Keratinocyte (primary cell): ENCODE measurements at regions not wholly inside any gene's neighbourhood (a gene's known extent, or its start where the extent isn't known, plus 50 kb on each side); places are given as distances from the start of the nearest gene placed in this dataset.

Experiments
- DNase-seq: peaks from one replicate; pipeline ENCODE4 v3.0.0-alpha.2; 2011; ENCODE audit warnings: low read depth, missing footprints, low spot score
- FAIRE-seq: peaks from 2 replicates; lab custom pipeline; 2011; peaks lifted over from hg19 to GRCh38; lab: Jason Lieb, UNC
- H2AFZ ChIP-seq: 2 replicates; pipeline ENCODE4 v1.6.0; 2012; ENCODE audit warnings: low read length, control low read depth, inconsistent platforms; ENCODE audit not compliant: control insufficient read depth
- H3K27ac ChIP-seq: 2 replicates; pipeline ENCODE4 v1.5.1; 2011; ENCODE audit warnings: low read length; ENCODE audit not compliant: control insufficient read depth, insufficient read depth
- H3K27me3 ChIP-seq: 3 replicates; pipeline ENCODE4 v1.6.0; 2011; ENCODE audit warnings: low read length; ENCODE audit not compliant: control insufficient read depth, insufficient read depth; ENCODE audit errors: extremely low read depth
- H3K36me3 ChIP-seq, 2 experiments: 2 replicates in 1 of 2; 3 replicates in 1 of 2; pipeline ENCODE4 v1.5.1; 2011; ENCODE audit warnings: low read length in 2 of 2, mild to moderate bottlenecking in 1 of 2; ENCODE audit not compliant: control insufficient read depth in 2 of 2, insufficient read depth in 2 of 2; ENCODE audit errors: extremely low read depth in 1 of 2
- H3K4me1 ChIP-seq: 3 replicates; pipeline ENCODE4 v1.5.1; 2011; ENCODE audit warnings: low read length; ENCODE audit not compliant: control insufficient read depth, insufficient read depth; ENCODE audit errors: extremely low read depth
- H3K4me2 ChIP-seq: 3 replicates; pipeline ENCODE4 v1.6.0; 2011; ENCODE audit warnings: low read depth, low read length; ENCODE audit not compliant: control insufficient read depth, insufficient read depth; ENCODE audit errors: extremely low read depth
- H3K4me3 ChIP-seq, 3 experiments: fragments of 200-600 bp in 1 of 3; sonication (generic) in 1 of 3; 2 replicates in 2 of 3; 3 replicates in 1 of 3; pipeline ENCODE4 v1.5.1; 2011 to 2016; ENCODE audit warnings: low read length in 3 of 3, mild to moderate bottlenecking in 3 of 3, control low read depth in 2 of 3, inconsistent platforms in 1 of 3, low read depth in 1 of 3, mixed read lengths in 1 of 3, mixed run types in 1 of 3, moderate library complexity in 1 of 3; ENCODE audit not compliant: control insufficient read depth in 2 of 3, insufficient read depth in 2 of 3; ENCODE audit errors: extremely low read depth in 1 of 3
- H3K79me2 ChIP-seq: 2 replicates; pipeline ENCODE4 v1.6.0; 2012; ENCODE audit warnings: low read length; ENCODE audit not compliant: control insufficient read depth, insufficient read depth
- H3K9ac ChIP-seq: 3 replicates; pipeline ENCODE4 v1.6.0; 2011; ENCODE audit warnings: low read length; ENCODE audit not compliant: control insufficient read depth, insufficient read depth; ENCODE audit errors: extremely low read depth
- H3K9me1 ChIP-seq: 3 replicates; pipeline ENCODE4 v1.6.0; 2011; ENCODE audit warnings: low read length; ENCODE audit not compliant: control insufficient read depth, insufficient read depth; ENCODE audit errors: extremely low read depth
- H3K9me3 ChIP-seq: 2 replicates; pipeline ENCODE4 v1.5.1; 2012; ENCODE audit warnings: low read depth, low read length; ENCODE audit not compliant: control insufficient read depth
- H4K20me1 ChIP-seq: 3 replicates; pipeline ENCODE4 v1.6.0; 2011; ENCODE audit warnings: low read length; ENCODE audit not compliant: control insufficient read depth, insufficient read depth; ENCODE audit errors: extremely low read depth
- EZH2 ChIP-seq: IDR thresholded peaks from one replicate; pipeline ENCODE4 v1.6.1; 2012; ENCODE audit warnings: inconsistent platforms, mild to moderate bottlenecking, low read length, moderate library complexity
- dilution Hi-C: fragments of 300-500 bp; cut with MboI; formaldehyde crosslinking; loops from one replicate; pipeline ENCODE4 v1.7.0; 2020; ENCODE audit warnings: low sequenced_read_pairs; ENCODE audit not compliant: extremely low pct_ligation_motif_present
- TF ChIP-seq, protein P1 (sequence below), 3 experiments: IDR thresholded peaks in 1 of 3; conservative IDR thresholded peaks in 1 of 3; optimal IDR thresholded peaks in 1 of 3; 2 replicates in 2 of 3; 3 replicates in 1 of 3; pipeline versions ENCODE3 to v1.5.1; 2011; ENCODE audit warnings: low read length in 3 of 3, mild to moderate bottlenecking in 3 of 3, moderate library complexity in 2 of 3, control low read depth in 1 of 3, inconsistent platforms in 1 of 3; ENCODE audit not compliant: insufficient read depth in 2 of 3; ENCODE audit errors: extremely low read depth in 1 of 3

DNA sequence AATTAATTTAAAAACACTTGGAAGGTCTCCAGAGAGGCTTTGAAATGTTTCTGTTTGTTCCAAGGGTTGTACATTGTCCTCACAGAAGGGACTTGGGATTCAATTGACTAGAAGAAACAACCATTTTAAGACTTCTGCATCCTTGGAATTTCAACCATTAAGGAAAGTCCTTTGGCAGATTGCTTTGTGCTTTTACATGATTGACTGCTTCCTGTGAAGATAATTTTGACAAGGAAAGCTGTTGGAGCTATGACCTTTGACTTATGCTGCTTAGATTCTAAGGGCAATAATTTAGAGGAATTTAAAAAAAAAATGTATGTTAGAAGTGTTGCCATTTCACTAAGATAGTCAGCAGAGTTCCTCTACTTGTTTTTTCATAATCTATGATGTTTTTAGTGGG lies 483.9 kb upstream of the TBL1XR1 start:
- dilution Hi-C loops = no loop called here
- FAIRE-seq = no peak
- Histone ChIP-seq H4K20me1 (no peaks in the 10 kb centered on the region), H3K9me3 (no peaks in the 10 kb centered on the region), H3K27me3 (no peaks in the 10 kb centered on the region), H2AFZ (no peak overlapping the region), H3K4me2 (no peak overlapping the region), H3K9me1 (no peaks in the 10 kb centered on the region), H3K27ac (no peak overlapping the region), H3K4me3 (no peak overlapping the region), H3K79me2 (no peaks in the 10 kb centered on the region), H3K4me1 (peaks cover 10% of the 10 kb centered on the region), H3K9ac (no peak overlapping the region), H3K36me3 (no peaks in the 10 kb centered on the region)
- no peak for DNase-seq
- TF ChIP-seq, protein P1, sequence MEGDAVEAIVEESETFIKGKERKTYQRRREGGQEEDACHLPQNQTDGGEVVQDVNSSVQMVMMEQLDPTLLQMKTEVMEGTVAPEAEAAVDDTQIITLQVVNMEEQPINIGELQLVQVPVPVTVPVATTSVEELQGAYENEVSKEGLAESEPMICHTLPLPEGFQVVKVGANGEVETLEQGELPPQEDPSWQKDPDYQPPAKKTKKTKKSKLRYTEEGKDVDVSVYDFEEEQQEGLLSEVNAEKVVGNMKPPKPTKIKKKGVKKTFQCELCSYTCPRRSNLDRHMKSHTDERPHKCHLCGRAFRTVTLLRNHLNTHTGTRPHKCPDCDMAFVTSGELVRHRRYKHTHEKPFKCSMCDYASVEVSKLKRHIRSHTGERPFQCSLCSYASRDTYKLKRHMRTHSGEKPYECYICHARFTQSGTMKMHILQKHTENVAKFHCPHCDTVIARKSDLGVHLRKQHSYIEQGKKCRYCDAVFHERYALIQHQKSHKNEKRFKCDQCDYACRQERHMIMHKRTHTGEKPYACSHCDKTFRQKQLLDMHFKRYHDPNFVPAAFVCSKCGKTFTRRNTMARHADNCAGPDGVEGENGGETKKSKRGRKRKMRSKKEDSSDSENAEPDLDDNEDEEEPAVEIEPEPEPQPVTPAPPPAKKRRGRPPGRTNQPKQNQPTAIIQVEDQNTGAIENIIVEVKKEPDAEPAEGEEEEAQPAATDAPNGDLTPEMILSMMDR (optimal IDR thresholded peaks at IDR 0.05 in 1 of 3, IDR thresholded peaks at IDR 0.05 in 1 of 3, conservative IDR thresholded peaks at IDR 0.05 in 1 of 3; ENCODE audit: extremely low read depth in 1 of 3, insufficient read depth in 2 of 3, low read length in 3 of 3) = no peak
- no peak for TF ChIP-seq EZH2

DNA sequence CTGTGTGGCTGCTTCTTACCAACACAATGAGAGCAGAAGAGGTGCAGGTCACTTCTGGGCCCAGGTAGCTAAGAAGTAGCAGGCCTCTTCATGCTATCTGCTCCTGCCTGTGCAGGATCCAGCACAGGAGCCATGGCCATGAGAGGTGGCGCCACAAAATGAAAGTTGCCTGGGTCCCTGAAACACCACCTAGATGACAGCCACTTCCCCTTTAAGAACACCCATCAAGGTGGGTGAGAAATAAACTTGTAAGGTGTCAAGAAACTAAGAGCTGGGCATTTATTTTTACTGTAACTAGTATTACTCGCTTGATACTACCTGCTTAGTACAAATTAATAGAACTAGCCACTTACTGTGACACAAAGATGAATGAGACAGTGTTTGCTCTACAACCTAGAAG lies 484.6 kb upstream of the TBL1XR1 start:
- DNase-seq (no peak), FAIRE-seq (no peak)
- Histone ChIP-seq H3K4me2 (no peak overlapping the region), H3K27ac (no peak overlapping the region), H2AFZ (no peak overlapping the region), H3K36me3 (no peaks in the 10 kb centered on the region), H4K20me1 (no peaks in the 10 kb centered on the region), H3K4me3 (no peak overlapping the region), H3K4me1 (peaks cover 10% of the 10 kb centered on the region), H3K9ac (no peak overlapping the region), H3K9me3 (no peaks in the 10 kb centered on the region), H3K27me3 (no peaks in the 10 kb centered on the region), H3K79me2 (no peaks in the 10 kb centered on the region), H3K9me1 (no peaks in the 10 kb centered on the region)
- dilution Hi-C loops = no loop called here
- TF ChIP-seq, protein P1 (optimal IDR thresholded peaks at IDR 0.05 in 1 of 3, IDR thresholded peaks at IDR 0.05 in 1 of 3, conservative IDR thresholded peaks at IDR 0.05 in 1 of 3; ENCODE audit: extremely low read depth in 1 of 3, insufficient read depth in 2 of 3, low read length in 3 of 3) = no peak
- TF ChIP-seq EZH2 = no peak
